HG03457 (cell line): ENCODE measurements at regions not wholly inside any gene's neighbourhood (a gene's known extent, or its start where the extent isn't known, plus 50 kb on each side); places are given as distances from the start of the nearest gene placed in this dataset.
"Not testable (repeated sequence)": the region's sequence is repeated elsewhere in the genome, so short reads cannot be mapped to it uniquely, and the experiment has no call there.

Source experiments
- ATAC-seq: cut with Tn5 transposase; IDR thresholded peaks from one replicate; pipeline ENCODE4 v1.9.1; 2021; ENCODE audit warnings: moderate number of reproducible peaks; ENCODE audit not compliant: unreplicated experiment

DNA sequence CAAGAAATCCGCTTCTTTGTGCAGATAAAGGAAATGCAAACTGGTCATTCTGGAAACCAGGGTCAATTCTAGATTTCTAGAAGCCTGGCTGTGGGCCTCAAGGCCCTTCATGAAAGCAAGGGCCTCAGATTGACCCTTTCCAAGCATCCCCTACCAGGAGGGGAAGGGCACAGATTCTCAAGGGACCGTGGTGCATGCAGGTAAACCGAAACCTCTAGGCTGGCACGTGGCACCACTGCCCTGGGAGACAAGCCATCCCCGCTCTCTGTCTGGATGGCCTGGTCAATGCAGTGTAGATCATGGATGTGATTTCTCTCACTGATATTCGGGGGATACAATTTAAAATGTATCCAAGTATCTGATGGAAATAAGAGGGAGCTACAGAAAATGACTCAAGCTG, 69.4 kb downstream of the TOMM20 start:
- no peak for ATAC-seq

DNA sequence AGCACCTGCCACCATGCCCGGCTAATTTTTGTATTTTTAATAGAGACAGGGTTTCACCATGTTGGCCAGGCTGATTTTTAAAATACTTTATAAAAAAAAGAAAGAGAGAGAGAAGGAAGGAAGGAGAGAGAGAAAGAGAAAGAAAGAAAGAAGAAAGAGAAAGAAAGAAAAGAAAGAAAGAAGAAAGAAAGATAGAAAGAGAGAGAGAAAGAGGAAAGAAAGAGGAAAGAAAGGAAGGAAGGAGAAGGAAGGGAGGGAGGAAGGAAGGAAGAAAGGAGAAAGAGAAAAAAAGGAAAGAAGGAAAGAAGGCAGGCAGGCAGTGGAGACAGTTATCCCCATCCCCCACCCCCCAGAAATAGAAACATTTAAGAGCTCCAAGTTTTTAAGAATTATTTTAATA, 69.9 kb downstream of the TOMM20 start:
- ATAC-seq, result no peak

DNA sequence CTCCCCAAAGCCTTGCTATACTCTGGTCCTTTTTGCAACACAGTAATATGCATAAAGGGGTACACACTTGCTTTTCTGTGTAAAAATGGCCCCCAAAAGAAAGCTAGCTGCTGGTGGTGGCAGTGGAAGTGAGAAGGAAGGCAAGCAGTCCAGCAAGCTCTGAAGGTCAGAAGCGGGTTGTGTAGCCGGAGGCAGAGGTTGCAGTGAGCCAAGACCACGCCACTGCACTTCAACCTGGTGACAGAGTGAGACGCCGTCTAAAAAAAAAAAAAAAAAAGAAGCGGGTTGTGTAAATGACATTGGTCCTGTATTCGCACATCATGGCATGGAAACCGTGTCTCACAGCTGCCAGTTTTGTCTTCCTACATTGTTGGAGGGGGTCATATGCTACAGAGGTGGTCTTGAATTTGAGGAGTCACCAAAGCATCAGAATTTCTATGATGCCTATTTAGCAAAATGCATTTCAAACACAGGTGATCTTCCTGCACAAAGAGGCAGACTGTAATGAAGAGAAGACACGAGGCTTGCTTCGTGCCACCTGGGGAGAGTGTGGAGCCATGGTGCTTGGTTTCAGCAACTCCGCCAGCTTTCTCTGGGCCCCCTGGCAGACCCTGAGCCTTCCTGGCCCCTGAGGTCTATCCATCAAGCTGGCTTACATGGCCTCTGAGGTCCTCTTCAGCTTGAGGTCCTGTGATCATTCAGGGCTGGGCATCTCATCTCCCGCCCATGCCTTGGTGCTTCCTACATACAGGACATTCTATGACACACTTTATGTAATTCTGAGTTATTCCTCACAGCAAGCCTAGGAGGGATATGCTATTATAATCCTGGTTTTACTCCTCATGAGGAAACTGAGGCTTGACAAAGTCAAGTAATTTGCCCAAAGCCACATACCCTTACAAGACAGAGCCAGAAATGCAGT, 71.0 kb downstream of the TOMM20 start:
- ATAC-seq, result no peak

DNA sequence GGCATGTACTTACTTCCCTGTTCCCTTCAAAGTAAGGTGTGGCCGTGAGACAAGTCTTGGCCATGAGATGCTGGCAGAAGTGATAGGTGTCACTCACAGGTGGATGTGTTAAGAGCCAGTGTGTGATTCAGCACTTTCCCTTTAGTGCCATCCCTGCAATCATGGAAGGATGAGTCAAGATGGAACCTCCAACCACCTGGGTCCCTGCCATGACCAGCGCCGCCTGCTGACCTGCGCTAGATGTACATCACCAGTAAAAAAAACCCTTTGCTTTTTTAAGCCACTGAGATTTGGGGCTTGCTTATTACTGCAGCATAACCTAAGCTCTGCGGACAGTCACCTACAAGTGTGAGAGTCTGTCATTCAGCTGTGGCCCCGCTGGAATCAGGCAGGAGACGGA, 71.7 kb downstream of the TOMM20 start:
- ATAC-seq, result no peak

DNA sequence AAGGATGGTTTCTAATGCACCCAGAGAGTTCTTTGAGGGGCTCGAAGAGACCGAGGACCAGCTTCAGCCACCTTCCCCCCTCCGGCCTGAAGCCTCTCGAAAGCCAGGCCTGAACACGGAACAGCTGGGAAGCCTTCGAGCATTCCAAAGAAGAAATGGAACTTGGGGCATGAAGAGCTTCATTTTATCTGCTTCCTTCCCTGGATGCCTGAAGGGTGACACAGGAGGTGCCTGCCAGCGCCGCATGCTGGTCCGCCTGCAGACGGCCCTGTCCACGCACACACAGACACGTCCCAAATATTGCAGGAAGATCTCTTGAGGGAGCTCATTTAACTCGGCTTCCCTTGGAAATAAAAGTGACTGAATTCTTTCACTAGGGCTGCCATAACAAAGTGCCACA, 73.7 kb downstream of the TOMM20 start:
- ATAC-seq, result no peak

DNA sequence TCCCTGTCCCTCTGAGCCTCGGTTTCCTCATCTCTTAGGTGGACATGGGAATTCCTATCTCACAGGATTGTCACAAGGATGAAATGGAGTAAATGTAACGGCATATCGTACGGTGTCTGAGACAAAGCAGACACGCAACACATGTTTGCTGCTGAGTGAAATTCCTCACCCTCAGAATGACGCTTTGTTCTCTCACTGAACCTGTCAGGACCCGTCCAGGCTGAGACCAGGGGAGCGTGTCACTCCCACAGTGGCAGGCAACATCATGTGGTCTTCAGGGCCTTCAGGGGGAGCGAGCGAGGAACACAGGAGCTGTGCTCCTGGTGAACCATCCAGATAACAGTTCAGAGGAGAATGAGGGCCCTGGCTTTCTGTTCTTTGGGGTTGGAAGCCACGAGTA, 74.2 kb downstream of the TOMM20 start:
- no peak for ATAC-seq

DNA sequence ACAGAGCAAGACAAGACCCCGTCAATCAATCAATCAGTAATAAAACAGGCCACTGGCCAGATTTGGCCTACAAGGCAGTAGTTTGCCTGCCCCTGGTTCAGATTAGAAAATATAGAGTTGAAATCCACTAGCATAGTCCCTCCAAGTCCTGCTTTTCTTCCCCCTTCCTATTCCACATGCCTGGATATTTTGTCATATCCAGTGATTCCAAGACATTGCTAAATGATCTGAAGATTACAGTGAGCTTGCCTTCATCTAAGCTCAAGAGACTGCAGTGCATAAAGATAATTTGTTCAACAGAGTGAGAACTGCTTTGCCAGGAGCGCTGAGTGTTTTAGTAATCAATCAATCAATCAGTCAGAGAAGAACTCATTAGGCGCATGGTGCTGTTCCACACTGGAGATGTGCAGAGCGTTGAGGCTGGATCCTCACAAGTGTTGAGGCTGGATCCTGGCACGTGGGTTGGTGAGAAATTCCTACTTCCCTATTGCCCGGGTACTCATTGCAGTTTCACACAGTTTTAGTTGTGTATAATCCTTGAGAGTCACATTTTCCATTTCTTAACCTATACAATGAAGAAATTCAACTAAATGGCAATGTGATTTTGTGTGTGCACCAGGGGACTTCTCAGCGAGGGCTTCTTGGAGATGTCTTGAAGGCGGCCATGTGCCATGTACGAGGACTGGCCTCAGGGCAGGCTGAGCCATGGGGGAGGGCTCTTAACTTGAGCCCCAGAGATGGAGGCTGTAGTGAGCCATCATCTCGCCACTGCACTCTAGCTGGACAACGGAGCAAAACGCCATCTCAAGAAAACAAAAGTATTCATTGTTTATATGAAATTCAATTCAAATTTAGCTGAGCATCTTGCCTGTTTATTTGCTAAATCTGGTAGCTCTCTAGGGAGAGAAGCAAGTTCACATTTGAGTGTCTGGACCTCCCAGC, 76.3 kb downstream of the TOMM20 start:
- no peak for ATAC-seq

DNA sequence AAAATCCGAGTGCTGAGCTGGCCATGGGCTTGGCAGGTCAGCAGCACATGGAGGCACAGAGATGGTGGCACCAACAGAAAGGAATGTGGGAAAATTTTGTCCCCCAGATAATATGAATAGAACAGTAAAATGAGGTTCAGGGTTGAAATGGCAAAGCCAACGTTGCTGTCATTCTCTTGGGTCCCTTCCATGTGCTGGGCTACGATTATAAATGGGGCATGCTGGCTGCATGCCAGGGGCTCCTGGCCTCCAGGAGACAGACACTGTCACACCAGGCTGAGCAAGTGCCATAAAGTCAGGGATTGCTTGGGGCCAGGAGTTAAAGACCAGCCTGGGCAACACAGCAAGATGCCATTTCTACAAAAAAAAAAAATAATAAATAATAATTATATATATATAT, 77.1 kb downstream of the TOMM20 start:
- no peak for ATAC-seq

DNA sequence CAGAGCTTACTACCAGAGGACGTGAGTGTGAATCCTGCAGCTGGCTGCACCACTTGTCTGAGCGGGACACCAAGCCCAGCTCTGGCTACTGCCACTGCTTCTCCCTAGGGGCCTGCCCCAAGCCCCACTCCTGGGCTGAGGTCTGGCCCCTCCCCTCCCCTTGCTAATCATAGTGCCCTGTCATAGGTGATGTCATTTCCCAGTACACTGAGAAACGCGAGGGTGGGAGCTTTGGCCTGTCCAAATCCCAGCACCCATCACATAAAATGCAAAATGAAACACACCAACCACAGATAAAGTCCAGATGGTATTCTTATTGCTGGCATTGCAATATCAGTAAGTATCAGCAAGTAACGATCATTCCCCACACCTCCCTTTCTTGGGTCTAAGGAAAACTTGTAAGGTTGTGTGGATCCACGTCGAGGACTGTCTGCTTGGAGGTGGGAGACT, 77.7 kb downstream of the TOMM20 start:
- peak; percentile 43 for ATAC-seq

DNA sequence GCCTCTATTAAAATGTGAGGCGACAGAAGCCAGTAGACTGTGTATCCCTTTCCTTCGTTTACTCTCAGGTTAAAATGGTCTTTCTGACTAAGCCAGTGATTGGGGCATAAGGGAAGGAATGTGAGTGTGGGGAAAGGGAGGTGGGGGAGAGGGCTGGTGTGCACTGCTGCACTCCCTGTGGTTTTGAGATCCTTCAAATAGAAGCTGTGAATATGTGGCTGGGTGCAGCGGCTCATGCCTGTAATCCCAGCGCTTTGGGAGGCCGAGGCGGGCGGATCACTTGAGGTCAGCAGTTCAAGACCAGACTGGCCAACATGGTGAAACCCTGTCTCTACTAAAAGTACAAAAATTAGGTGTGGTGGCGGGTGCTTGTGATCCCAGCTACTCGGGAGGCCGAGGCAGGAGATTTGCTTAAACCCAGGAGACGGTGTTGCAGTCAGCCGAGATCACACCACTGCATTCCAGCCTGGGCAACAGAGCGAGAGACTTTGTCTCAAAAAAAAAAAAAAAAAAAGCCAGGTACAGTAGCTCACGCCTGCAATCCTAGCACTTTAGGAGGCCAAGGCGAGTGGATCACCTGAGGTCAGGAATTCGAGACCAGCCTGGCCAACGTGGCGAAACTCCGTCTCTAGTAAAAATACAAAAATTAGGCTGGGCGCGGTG, 78.8 kb downstream of the TOMM20 start:
- not testable (repeated sequence) for ATAC-seq

DNA sequence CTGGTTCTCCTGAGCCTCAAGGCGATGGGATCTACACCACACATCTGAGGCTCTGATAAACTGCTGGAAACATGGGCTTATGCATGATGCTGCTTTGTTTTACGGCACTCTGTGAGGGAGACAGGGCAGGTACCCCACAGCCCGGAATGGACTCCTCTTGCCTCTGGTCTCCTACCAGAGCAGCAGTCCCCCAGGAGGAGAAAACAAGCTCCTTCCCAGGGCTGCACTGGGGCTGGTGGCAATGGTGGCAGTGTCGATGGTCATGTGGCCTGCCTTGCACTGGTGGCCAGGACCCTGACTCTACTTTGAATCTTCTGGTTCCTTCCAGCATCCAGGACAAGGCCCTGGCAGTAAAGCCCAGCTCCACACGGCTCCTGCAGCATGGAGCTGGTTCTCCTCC, 79.4 kb downstream of the TOMM20 start:
- ATAC-seq, result no peak

DNA sequence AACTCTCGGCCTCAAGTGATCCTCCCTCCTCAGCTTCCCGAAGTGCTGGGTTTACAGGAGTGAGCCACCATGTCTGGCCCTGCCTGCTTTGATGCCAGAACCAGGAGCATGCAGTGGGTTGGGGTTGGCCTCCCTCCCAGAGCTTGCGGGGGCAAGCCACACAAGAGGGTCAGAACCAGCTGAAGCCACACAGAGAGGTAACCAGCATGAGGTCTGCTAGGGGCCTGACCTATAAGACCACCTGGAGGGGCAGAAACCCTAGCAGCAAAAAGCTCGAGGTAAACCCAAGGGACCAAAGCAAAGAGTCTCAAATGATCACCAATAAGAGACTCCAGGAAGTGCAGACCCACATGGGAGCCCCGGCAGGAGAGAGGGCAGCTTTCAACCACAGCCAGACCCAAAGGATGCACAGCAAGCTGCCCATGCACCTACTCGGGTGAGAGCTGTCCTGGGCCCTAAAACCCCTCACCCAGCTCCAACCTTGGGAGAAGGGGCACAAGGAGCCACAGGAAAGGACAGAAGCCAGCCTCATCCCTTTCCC, 81.2 kb downstream of the TOMM20 start:
- no peak for ATAC-seq

DNA sequence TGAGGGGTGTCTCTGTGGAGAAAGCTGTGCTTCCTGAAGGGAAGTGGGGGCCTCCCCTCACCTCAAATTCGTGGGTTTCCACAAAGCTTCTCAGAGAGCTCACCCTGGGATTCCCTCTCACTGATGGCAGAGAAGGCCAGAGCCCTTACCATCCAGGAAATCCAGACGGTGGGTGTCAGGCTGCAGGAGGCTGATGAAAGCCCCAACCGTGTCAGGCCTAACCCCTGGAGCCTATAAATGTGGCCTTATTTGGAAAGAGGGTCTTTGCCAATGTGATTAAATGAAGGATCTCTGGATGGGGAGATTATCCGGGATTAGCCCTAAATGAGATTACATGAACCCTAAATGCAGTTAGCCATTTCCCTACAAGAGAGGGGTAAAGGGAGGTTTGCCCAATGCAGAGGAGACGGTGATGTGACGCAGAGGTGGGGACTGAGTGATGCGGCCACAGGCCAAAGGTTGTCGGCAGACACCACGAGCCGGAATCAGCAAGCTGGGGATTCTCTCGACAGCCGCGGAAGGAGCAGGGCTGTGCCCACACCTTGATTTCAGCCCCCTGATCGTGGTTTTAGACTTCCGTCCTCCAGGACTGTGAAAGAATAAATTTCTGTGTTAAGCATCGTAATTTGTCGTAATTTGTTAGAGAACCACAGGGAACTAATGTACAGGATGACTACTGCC, 82.6 kb downstream of the TOMM20 start:
- ATAC-seq, result no peak

DNA sequence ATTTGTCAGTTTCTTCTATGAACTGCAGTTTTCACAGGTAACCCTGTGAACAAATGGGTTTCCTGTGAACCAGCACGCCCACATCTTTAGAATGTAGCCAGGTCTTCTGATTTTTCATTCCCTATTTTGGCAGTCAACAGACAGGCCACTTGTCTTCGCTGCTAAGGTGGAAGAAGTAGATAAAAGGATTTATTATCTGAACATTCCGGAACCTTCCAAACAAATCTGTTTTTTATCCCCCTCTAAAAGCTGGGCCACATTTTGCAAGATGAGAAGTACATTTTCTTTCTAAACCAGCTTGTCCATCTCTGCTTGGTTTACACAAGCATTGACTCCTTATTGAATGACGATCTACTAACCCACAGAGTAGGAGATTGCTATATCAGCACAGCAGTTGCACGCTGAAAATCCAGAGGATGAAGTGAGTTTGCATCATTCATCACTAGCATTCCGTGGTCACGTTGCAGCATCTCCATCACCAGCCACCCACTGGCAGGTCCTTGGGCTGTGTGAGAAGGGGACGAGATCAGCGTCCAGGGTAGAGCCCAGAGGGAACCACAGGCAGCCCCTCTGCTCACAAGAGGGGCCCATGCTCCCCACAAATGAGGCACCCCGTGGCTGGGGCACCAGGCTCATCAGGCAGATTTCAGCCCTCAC, 83.5 kb downstream of the TOMM20 start:
- ATAC-seq, result no peak

DNA sequence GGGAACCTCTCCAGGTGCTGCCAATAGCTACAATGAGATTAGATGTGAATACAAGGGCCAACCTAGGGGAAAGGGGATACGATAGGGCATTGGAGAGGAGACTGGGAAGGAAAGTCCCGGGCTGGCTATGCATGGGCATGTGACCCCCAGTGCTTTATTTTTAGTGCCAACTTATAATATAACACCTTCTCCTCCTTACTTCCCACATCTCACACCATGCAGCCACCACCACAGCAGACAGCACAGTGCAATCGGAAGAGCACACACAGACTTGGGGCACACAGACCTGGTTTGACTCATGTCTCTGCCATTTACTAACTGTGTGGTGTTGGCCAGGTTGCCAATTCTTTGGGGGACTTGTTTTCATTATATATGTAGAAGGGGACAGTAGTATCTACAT, 85.4 kb downstream of the TOMM20 start:
- no peak for ATAC-seq

DNA sequence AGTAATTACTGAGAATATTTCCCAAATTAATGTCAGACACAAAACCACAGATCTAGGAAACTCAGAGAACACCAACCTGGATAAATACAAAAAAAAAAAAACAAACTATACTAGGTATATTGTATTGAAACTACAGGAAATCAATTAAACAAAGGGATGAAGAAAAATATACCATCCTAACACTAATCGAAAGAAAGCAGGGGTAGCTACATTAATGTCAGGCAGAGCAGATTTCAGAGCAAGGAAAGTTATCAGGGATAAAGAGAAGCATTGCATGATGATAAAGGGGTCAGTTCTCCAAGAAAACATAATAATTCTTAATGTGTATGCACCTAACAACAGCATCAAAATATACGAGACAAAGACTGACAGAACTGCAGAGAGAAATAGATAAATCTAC, 89.9 kb downstream of the TOMM20 start:
- ATAC-seq, result no peak

DNA sequence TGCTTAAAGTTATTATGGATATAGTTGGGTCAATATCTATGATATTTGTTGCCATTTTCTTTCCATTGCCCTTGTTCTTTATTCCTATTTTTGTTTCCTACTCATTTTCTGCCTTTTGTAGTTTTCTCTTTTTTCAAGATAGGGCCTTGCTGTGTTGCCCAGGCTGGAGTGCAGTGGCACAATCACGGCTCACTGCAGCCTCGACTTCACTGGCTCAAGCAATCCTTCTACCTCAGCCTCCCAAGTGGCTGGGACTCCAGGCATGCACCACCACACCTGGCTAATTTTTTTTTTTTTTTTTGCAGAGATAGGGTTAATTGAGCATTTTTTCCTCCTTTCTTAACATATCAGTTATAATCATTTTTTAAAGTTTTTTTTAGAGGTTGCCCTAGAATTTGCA, 92.7 kb downstream of the TOMM20 start:
- no peak for ATAC-seq

DNA sequence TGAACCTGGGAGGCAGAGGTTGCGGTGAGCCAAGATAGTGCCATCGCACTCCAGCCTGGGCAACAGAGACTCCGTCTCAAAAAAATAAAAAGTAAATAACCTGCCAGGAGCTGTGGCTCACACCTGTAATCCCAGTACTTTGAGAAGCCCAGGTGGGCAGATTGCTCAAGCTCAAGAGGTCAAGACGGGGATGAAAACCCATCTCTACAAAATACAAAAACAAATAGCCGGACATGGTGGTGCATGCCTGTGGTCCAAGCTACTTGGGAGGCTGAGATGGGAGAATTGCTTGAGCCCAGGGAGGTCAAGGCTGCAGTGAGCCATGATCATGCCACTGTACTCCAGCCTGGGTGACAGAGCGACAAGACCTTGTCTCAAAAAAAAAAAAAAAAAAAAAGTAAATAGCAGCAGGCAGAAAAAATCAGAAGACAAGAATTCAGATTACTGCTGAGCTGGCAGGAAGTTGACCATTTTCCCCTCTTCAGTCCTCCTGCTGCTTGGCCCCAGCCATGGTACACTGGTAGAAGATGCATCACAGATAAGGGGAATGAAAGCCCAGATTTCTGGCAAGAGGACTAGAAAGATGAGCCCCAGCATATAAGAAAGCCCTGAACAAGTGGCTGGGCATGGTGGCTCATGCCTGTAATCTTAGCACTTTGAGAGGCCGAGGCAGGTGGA, 97.6 kb downstream of the TOMM20 start:
- no peak for ATAC-seq

DNA sequence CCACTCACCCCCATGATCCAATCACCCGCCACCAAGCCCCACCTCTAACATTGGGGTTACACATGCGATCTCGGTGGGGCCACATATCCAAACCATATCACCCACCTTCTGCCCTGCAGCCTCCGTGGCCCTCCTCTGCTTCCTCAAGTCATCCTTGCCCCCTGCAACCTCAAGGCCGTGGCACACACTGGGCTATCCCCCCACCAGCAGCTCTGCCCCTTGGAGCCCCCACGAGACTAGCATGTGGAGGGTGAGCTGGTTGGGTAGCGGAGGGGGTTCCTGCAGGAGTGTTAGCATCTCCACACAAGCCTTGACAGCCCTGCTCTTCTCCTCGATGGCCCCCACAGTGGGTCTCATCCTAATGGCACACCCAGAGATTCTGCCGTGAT, 100.8 kb downstream of the TOMM20 start:
- ATAC-seq, result no peak
